Progenitor cell of endocrine pancreas (in vitro differentiated cells): ENCODE measurements at regions not wholly inside any gene's neighbourhood (a gene's known extent, or its start where the extent isn't known, plus 50 kb on each side); places are given as distances from the start of the nearest gene placed in this dataset.

Experiments
- DNase-seq: peaks from one replicate; pipeline ENCODE4 v3.0.0; 2021; ENCODE audit warnings: low spot score; ENCODE audit not compliant: unreplicated experiment
- H3K27ac Mint-ChIP-seq: 2 replicates; pipeline ENCODE4 v1.8.0; 2021; ENCODE audit warnings: mild to moderate bottlenecking, moderate library complexity, mixed read lengths
- H3K27me3 Mint-ChIP-seq: 2 replicates; pipeline ENCODE4 v1.8.0; 2021; ENCODE audit warnings: mixed read lengths
- H3K36me3 Mint-ChIP-seq: 2 replicates; pipeline ENCODE4 v1.8.0; 2022; ENCODE audit warnings: mixed read lengths; ENCODE audit not compliant: insufficient read depth
- H3K4me1 Mint-ChIP-seq: 2 replicates; pipeline ENCODE4 v1.8.0; 2021; ENCODE audit warnings: low read depth, mixed read lengths
- H3K4me3 Mint-ChIP-seq: 2 replicates; pipeline ENCODE4 v1.8.0; 2021; ENCODE audit warnings: low read depth, mild to moderate bottlenecking, moderate library complexity, mixed read lengths
- H3K9me3 Mint-ChIP-seq: 2 replicates; pipeline ENCODE4 v1.8.0; 2021; ENCODE audit warnings: low read depth, mixed read lengths
- TF ChIP-seq, protein P1 (sequence below): fragments of 200-600 bp; sonication (generic); IDR thresholded peaks from one replicate; pipeline ENCODE4 v1.5.0; 2021; ENCODE audit warnings: antibody characterized with exemption, mild to moderate bottlenecking; ENCODE audit not compliant: unreplicated experiment

DNA sequence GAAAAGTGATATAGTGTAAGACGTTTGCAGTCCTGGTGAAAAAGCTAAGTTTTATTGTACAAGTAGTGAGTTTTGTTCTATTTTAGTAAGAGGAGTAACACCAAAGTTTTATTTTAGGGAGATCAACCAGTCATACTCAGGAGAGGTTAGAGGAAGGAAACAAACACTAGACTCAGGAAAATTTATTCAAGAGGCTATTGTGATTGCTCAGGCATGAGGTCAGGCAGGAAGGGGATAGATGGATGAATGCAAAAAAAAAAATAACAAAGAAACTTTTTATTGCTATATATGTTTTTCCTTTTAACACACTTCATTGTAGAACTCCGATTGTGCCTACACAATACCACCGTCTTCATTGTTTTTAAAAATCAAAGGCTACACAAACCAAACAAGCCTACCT is 189.0 kb downstream of the LYPLAL1 start:
- Mint-ChIP-seq H3K4me1 (peaks cover 3% of the 10 kb centered on the region), H3K36me3 (no peaks in the 10 kb centered on the region)
- TF ChIP-seq, protein P1, sequence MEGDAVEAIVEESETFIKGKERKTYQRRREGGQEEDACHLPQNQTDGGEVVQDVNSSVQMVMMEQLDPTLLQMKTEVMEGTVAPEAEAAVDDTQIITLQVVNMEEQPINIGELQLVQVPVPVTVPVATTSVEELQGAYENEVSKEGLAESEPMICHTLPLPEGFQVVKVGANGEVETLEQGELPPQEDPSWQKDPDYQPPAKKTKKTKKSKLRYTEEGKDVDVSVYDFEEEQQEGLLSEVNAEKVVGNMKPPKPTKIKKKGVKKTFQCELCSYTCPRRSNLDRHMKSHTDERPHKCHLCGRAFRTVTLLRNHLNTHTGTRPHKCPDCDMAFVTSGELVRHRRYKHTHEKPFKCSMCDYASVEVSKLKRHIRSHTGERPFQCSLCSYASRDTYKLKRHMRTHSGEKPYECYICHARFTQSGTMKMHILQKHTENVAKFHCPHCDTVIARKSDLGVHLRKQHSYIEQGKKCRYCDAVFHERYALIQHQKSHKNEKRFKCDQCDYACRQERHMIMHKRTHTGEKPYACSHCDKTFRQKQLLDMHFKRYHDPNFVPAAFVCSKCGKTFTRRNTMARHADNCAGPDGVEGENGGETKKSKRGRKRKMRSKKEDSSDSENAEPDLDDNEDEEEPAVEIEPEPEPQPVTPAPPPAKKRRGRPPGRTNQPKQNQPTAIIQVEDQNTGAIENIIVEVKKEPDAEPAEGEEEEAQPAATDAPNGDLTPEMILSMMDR = no peak

DNA sequence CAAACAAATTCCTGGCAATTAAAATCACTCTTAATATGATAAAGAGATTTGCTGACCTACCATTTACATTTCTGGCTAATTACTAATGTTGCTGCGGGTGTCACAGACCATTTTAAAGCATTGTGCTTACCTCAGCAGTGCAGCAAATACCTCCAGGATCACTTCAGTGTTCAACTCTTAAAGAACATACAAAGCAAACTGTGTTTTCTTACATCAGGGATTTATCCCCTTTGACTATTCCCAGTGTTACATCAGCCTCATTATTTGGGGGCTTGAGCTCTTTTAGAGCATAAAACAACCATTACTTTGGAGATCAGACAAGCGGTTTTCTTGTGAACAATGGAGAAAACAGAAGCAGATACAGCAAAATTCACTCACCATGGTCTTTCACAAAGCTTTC is 185.4 kb downstream of the LYPLAL1 start:
- peak overlapping the region; percentile 55 for H3K27ac Mint-ChIP-seq
- peaks cover 2% of the 10 kb centered on the region for H3K4me1 Mint-ChIP-seq
- no peak overlapping the region for H3K4me3 Mint-ChIP-seq
- peaks cover 2% of the 10 kb centered on the region for H3K9me3 Mint-ChIP-seq
- no peak for DNase-seq
- TF ChIP-seq, protein P1 = no peak
- H3K27me3 Mint-ChIP-seq = no peaks in the 10 kb centered on the region
- no peaks in the 10 kb centered on the region for H3K36me3 Mint-ChIP-seq

More for the DNA sequence above, 189.0 kb downstream of the LYPLAL1 start:
- Mint-ChIP-seq H3K4me3 (no peak overlapping the region), H3K9me3 (no peaks in the 10 kb centered on the region), H3K27me3 (no peaks in the 10 kb centered on the region), H3K27ac (no peak overlapping the region)
- DNase-seq = no peak

DNA sequence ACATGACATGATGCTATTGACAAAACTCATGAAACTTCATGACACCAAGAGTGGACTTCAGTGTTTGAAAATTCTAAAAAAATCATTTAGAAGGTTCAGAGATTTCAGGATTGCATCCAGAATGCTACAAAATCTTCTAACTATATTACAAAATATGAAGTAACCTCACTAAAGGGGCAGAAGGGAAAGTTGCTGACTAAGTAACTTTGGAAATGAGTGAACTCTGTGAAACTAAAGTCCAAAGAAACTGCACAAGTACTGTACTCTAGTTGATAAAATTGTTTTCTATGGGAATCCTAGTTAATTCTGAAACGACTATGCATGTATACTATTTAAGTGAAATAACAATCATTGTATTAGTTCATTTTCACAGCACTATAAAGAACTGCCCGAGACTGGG is 184.4 kb downstream of the LYPLAL1 start:
- H3K4me3 Mint-ChIP-seq = no peak overlapping the region
- H3K4me1 Mint-ChIP-seq = peaks cover 2% of the 10 kb centered on the region
- TF ChIP-seq, protein P1 = no peak

DNA sequence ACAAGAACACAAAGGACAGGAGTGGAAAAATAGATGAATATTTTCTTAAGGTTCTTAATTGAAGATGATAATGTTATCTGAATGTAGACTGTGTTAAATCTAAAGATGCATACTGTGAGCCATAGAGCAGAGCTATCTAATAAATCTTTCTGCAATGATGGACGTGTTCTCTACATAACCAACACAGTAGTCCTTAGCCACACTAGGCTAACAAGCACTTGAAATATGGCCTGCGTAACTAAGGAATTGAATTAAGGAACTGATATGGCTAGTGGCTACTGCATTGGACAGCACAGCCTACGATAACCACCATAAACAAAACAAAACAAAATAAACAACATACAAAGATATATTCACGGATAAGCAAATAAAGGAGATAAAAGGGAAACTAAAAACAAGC is 181.3 kb downstream of the LYPLAL1 start:
- TF ChIP-seq, protein P1 = no peak
- H3K4me1 Mint-ChIP-seq = peaks cover 2% of the 10 kb centered on the region
- no peak overlapping the region for H3K27ac Mint-ChIP-seq
- H3K9me3 Mint-ChIP-seq = peaks cover 2% of the 10 kb centered on the region
- no peak overlapping the region for H3K4me3 Mint-ChIP-seq
- no peak for DNase-seq
- H3K27me3 Mint-ChIP-seq = no peaks in the 10 kb centered on the region
- no peaks in the 10 kb centered on the region for H3K36me3 Mint-ChIP-seq

More for the DNA sequence above, 184.4 kb downstream of the LYPLAL1 start:
- DNase-seq = no peak
- Mint-ChIP-seq H3K9me3 (peaks cover 2% of the 10 kb centered on the region), H3K27me3 (no peaks in the 10 kb centered on the region), H3K36me3 (no peaks in the 10 kb centered on the region), H3K27ac (no peak overlapping the region)

DNA sequence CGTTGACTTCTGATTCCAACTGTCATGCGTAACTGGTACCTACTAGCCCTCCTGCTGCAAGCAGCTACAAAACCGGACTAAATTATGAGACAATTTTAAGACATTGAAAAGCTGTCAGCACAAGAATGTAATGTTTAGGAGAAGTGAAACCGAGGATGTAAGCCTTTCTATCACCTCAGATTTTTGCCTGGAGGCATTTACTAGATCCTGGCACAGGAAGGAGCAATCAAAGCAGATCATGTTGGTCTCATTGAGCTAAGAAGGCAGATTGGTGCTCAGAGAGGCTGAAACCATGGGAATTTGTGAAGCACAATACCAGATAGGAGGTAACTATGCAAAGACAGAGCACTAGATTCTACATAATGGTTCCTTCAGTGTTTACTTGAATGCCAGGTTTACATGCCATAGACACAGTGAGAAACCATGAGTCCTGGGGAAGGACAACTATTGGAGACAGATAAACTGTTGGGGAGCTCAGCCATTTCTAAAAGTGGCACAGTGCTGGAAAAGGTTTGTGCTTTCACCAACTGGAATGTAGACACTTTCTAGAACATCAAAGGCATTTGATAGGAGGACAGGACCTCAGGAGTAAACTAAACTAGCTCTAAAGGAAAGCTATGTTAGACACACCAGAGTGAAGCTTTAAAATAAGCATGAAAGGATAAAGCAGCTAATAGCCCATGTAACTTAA is 179.4 kb downstream of the LYPLAL1 start:
- no peak overlapping the region for H3K4me3 Mint-ChIP-seq
- TF ChIP-seq, protein P1 = no peak
- DNase-seq = no peak
- no peaks in the 10 kb centered on the region for H3K36me3 Mint-ChIP-seq
- H3K9me3 Mint-ChIP-seq = peaks cover 2% of the 10 kb centered on the region
- H3K27ac Mint-ChIP-seq = no peak overlapping the region
- H3K4me1 Mint-ChIP-seq = peaks cover 2% of the 10 kb centered on the region
- no peaks in the 10 kb centered on the region for H3K27me3 Mint-ChIP-seq
